HL-60 (cell line): ENCODE measurements at regions not wholly inside any gene's neighbourhood (a gene's known extent, or its start where the extent isn't known, plus 50 kb on each side); places are given as distances from the start of the nearest gene placed in this dataset.

Source experiments
- CTCF ChIP-seq: IDR thresholded peaks from one replicate; pipeline ENCODE4 v1.5.1; 2011; ENCODE audit warnings: low read length, control low read depth, inconsistent platforms; ENCODE audit not compliant: insufficient read depth
- GABPA ChIP-seq: IDR thresholded peaks from 2 replicates; pipeline ENCODE4 v1.6.1; 2012; ENCODE audit warnings: low read depth
- POLR2AphosphoS5 ChIP-seq: IDR thresholded peaks from 2 replicates; pipeline ENCODE4 v1.6.1; 2012; ENCODE audit warnings: low read depth
- REST ChIP-seq: IDR thresholded peaks from 2 replicates; pipeline ENCODE4 v1.6.1; 2012; ENCODE audit warnings: low read depth; ENCODE audit not compliant: insufficient replicate concordance

DNA sequence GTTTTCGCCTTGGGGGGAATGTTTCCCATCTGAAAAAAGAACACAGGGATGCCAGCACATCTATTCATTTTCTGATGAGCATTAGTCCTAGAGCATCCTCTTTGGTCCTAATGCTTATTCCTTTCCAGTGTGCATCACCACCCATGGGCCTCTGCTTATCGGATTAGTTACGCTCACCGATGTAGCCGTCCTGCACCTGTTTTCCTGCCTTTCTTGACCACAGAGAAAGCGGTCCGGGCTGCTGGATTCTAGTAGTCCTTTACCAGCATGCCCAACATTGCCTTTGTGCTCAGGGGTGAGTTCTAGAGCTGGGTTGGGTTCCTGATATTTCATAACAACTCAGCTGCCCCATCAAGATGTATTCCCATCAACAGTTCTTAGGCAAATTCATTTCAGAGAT lies 2084.5 kb upstream of the C9orf72 start:
- TF ChIP-seq CTCF (no peak), POLR2AphosphoS5 (no peak), REST (no peak), GABPA (no peak)
